ENCODE measurements at regions not wholly inside any gene's neighbourhood (a gene's known extent, or its start where the extent isn't known, plus 50 kb on each side); places are given as distances from the start of the nearest gene placed in this dataset.
"Not testable (repeated sequence)": the region's sequence is repeated elsewhere in the genome, so short reads cannot be mapped to it uniquely, and the experiment has no call there.

- DNase-seq (ENCODE audit: low read depth, low spot score): no peak
These were observed 391.7 kb upstream of the KLF6 start for GRCh38 chr10:4176500-4177281.

GRCh38 chr10:4174197-4174596, 389.2 kb upstream of the KLF6 start:
- no peak for DNase-seq (ENCODE audit: low read depth, low spot score)

DNA sequence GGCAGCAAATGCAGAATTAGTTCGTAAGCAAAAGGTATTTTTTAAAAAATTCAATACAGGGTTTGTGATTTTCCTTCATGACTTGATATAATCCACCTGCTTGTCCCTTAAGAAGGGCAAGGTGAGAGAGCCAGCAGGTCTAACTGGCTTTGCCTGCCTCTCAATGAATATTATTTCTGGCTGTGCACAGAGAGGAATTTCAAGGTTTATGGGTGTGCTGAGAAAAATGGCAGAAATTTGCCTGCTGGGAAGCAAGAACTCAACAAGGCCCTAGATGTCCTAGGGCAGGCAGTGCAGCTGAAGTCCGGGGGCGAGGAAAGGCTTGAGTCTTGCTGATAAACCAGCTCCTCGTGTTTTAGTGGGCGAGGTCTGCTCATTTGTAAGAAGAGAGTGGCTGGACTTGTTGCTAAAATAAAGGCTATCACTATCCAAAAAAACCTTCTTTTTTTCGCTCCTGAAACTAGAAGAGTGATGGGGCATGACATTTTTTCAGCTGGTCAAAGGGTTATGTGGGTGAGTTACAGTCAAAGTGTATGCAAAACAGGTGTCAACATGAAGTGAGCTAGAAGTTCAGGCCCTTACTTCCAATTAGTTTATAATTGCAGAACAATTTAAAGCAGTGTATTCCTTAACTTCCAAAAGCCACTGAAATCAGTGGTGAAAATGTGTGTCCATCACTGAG, 385.8 kb upstream of the KLF6 start:
- DNase-seq (ENCODE audit: low read depth, low spot score): no peak

DNA sequence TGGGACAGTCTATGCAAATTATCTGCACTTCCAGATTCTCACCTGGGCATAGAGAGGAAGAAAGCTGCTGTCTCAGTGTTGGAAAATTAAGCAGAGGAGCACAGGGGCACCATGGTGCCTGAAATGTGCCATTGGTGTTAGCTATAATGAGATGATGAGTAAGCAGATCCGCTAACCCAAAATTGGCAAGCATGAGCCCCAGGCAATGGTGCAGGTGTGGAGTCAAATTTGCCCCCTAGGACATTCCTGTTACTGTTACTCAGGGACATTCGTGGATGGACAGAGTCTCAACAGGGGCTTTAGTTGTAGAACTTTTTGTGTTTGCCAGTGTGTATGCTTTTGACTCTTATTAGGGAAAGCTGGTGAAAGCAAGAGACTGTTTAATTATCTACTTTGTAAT, 385.2 kb upstream of the KLF6 start:
- no peak for DNase-seq (ENCODE audit: low read depth, low spot score)

DNA sequence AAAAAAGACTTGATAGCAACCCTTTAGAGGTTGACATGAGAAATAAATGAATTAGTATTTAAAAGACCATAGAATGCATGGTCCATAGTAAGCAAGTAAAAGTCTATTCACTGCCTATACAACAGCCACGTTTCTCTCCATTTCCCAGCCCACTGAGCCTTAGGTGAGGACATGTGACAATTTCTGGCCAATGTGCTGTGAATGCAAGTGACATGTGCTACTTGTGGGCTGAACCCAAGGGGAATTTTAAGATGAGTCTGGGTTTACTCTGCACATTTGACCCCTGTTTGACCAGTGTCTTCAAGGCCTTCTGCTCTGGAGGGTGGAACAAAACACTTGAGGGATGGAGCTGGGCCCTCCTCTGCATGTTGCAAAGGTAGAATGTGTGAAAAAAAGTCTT, 384.4 kb upstream of the KLF6 start:
- DNase-seq (ENCODE audit: low read depth, low spot score): no peak

GRCh38 chr10:4167216-4167615, 382.2 kb upstream of the KLF6 start:
- DNase-seq (ENCODE audit: low read depth, low spot score): no peak

DNA sequence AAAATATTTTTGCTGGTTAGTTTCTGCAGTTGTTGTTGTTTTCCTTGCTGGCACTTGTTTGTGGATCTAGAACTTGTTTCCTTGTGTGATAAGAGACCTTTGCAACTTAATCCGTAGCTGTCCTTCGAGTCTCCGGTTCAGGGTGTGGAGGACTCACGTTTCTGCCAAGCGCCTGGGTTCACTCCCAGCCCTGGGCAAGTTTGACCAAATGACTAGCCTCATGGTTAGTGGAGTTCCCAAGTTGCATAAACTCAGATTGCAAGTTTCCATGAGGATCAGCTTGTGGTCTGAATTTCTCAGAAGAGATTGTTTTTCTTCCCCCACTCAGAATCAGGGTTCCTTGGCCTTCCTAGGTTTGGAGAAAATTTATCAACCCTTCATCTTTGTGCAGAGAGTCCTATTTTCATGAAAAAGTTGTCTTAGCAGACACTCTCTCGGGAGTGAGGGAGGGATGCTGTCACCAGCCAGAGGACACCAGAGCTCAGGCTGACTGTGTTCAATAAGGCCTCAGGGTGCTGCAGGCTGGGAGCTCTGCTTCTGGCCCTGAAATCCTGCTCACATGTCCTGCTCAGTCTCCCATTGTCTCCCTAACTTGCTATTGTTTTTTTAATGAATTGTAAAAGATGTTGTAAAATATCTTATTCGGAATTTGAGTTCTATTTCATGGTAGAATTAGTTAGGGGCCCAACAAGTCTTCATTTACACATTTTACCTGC, 377.7 kb upstream of the KLF6 start:
- no peak for DNase-seq (ENCODE audit: low read depth, low spot score)

- no peak for DNase-seq (ENCODE audit: low read depth, low spot score)
These were observed 374.2 kb upstream of the KLF6 start for GRCh38 chr10:4159173-4159572.

- no peak for DNase-seq (ENCODE audit: low read depth, low spot score)
These were observed 369.2 kb upstream of the KLF6 start for GRCh38 chr10:4154191-4154715.

GRCh38 chr10:4151466-4151865, 366.5 kb upstream of the KLF6 start:
- DNase-seq (ENCODE audit: low read depth, low spot score): no peak

GRCh38 chr10:4150676-4151075, 365.7 kb upstream of the KLF6 start:
- no peak for DNase-seq (ENCODE audit: low read depth, low spot score)

- DNase-seq (ENCODE audit: low read depth, low spot score): not testable (repeated sequence)
These were observed 364.5 kb upstream of the KLF6 start for GRCh38 chr10:4149460-4149859.

- no peak for DNase-seq (ENCODE audit: low read depth, low spot score)
These were observed 362.2 kb upstream of the KLF6 start for GRCh38 chr10:4147245-4147644.

GRCh38 chr10:4144817-4145216, 359.8 kb upstream of the KLF6 start:
- DNase-seq (ENCODE audit: low read depth, low spot score): no peak

DNA sequence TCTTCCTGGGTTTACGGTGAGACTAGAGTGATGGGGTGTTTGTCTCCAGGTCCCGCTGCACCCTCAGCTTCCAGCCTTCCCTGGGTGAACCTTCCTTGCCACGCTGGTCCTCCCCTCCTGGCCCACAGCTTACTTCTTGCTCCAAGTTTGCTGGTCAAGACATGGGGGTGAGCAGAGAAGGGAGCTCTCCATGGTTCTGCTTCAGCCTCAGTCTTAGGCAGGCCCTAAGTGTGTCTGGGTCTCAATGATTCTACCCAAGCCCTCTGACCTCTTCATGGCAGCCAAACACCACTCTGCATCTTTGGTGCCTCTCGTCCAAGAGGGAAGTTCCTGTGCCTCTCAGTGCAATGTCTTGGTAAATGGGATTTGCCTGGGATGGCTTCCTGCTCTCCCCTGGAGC, 356.5 kb upstream of the KLF6 start:
- DNase-seq (ENCODE audit: low read depth, low spot score): no peak

- no peak for DNase-seq (ENCODE audit: low read depth, low spot score)
These were observed 353.2 kb upstream of the KLF6 start for GRCh38 chr10:4138146-4138721.

DNA sequence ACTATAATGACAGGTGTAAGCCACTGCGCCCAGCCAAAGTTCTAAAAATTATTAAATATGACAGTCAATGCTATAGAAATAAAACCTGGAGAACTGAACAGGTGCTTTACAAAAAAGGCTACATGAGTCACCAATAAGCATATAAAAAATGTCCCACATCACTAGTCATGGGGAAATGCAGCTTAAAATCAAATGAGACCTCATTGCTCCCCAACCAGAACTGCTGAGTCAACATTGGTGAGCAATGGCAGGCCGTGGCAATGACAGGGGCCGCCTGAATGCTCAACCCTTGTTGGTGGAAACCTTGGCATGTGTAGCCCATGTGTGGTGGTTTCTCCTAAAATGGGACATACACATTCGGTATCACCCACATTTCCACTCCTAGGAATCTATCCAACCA, 352.3 kb upstream of the KLF6 start:
- no peak for DNase-seq (ENCODE audit: low read depth, low spot score)

DNA sequence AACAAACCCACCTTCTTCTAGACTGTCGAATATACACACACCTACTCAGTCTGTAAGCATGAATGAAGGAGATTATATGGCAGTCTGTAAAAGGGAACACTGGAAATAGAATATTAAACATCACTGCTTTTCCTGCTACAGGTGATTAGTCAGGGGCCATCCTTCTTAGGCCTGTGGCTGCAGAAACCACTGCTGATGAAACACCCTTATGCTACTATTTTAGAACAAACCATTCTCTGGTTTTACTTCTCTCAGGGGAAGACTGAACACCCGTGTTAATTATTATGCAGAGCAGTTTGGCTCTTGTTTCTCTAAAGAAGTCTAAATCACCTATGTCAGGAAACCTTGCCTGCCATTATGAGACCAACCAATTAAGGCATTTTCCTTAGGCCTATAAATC, 351.1 kb upstream of the KLF6 start:
- DNase-seq (ENCODE audit: low read depth, low spot score): no peak

- no peak for DNase-seq (ENCODE audit: low read depth, low spot score)
These were observed 347.2 kb upstream of the KLF6 start for GRCh38 chr10:4132216-4132556.

DNA sequence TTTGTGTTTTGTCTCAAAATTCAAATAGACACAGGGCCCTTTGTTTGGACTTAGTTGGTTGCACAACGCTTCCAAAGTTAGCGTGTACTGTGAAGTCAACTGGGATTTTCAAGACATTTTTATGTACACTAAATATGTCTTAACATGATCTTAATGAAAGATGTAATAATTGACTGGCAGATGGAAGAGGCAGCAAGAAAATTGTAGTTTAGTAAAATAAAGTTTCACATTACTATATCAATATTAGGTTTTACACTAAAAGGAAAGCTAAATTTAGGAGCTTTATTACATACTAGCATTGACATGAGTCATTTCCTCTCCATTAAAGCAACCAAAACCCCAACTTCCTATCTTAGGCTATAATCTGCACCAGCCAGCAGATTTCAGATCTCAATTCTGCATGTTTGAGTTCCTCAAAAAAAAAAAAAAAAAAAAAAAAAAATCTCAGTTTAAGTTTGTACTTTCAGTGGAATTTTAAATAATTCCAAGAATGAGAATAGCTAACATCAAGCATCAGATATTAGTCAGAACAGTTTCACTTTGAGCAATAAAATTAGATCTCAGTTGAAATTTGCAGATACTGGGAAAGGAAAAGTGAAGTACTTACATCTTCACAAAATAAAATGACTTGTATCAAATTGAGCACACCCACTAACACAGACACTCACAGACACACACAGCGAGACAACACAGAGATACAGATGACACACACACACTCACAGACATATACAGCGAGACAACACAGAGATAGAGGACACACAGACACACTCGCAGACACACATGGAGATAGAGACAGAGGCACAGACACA, 346.6 kb upstream of the KLF6 start:
- DNase-seq (ENCODE audit: low read depth, low spot score): peak; percentile 56

DNA sequence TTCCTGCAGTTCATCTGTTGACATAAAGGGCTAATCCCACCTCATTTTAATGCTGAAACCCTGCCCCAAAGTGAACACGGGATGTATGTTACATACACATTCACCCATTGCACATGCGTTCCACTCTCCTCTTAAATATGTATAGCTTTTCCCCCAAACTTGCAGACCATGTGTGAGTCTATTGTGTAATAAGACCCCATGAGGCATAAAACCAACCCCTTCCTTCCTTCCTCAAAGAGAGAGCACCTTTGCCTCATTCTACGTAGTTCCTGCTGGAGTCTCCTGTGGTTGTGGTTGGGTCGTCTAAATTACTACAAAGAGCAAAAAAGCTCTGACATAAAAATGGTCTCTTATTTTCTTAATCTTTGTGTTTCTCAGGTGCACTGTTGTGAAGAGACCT, 345.7 kb upstream of the KLF6 start:
- no peak for DNase-seq (ENCODE audit: low read depth, low spot score)

Data from pulmonary artery endothelial cell (primary cell).